GF-D8 (cell line): ENCODE measurements at regions not wholly inside any gene's neighbourhood (a gene's known extent, or its start where the extent isn't known, plus 50 kb on each side); places are given as distances from the start of the nearest gene placed in this dataset.
"Not testable (repeated sequence)": the region's sequence is repeated elsewhere in the genome, so short reads cannot be mapped to it uniquely, and the experiment has no call there.

Source experiments
- DNase-seq: peaks from one replicate; lab custom pipeline; 2025; lab: John Stamatoyannopoulos, UW

- no peak for DNase-seq
These were observed 118.3 kb upstream of the DNAJC10 start for GRCh38 chr2:182597570-182598295.

- no peak for DNase-seq
These were observed 117.4 kb upstream of the DNAJC10 start for GRCh38 chr2:182598626-182599025.

- DNase-seq = no peak
These were observed 110.9 kb upstream of the DNAJC10 start for GRCh38 chr2:182605166-182605565.

- DNase-seq = no peak
These were observed 109.1 kb upstream of the DNAJC10 start for GRCh38 chr2:182606728-182607681.

GRCh38 chr2:182608181-182608845, 107.7 kb upstream of the DNAJC10 start:
- DNase-seq = no peak

- not testable (repeated sequence) for DNase-seq
These were observed 107.1 kb upstream of the DNAJC10 start for GRCh38 chr2:182609005-182609404.

GRCh38 chr2:182610231-182610630, 105.8 kb upstream of the DNAJC10 start:
- DNase-seq = no peak

GRCh38 chr2:182611009-182611408, 105.0 kb upstream of the DNAJC10 start:
- no peak for DNase-seq

GRCh38 chr2:182615036-182615435, 101.0 kb upstream of the DNAJC10 start:
- no peak for DNase-seq

- no peak for DNase-seq
These were observed 99.3 kb upstream of the DNAJC10 start for GRCh38 chr2:182616471-182617393.

GRCh38 chr2:182618672-182619079, 97.4 kb upstream of the DNAJC10 start:
- no peak for DNase-seq

- no peak for DNase-seq
These were observed 96.8 kb upstream of the DNAJC10 start for GRCh38 chr2:182619276-182619675.

- no peak for DNase-seq
These were observed 94.9 kb upstream of the DNAJC10 start for GRCh38 chr2:182621191-182621590.

GRCh38 chr2:182621810-182622209, 94.2 kb upstream of the DNAJC10 start:
- DNase-seq = no peak

- no peak for DNase-seq
These were observed 93.8 kb upstream of the DNAJC10 start for GRCh38 chr2:182622231-182622630.

- no peak for DNase-seq
These were observed 90.2 kb upstream of the DNAJC10 start for GRCh38 chr2:182625814-182626213.

- DNase-seq = no peak
These were observed 87.1 kb upstream of the DNAJC10 start for GRCh38 chr2:182628916-182629315.

- no peak for DNase-seq
These were observed 85.8 kb upstream of the DNAJC10 start for GRCh38 chr2:182630207-182630606.

GRCh38 chr2:182631299-182631698, 84.8 kb upstream of the DNAJC10 start:
- no peak for DNase-seq

- DNase-seq = no peak
These were observed 81.7 kb upstream of the DNAJC10 start for GRCh38 chr2:182634386-182634785.

- DNase-seq = no peak
These were observed 79.4 kb upstream of the DNAJC10 start for GRCh38 chr2:182636699-182637098.
